Amniotic epithelial cell (primary cell): ENCODE measurements at regions not wholly inside any gene's neighbourhood (a gene's known extent, or its start where the extent isn't known, plus 50 kb on each side); places are given as distances from the start of the nearest gene placed in this dataset.
A peak's percentile ranks its signal among the peaks of the same experiment; 100 is the strongest.

ENCODE experiments used
- DNase-seq: peaks from one replicate; pipeline ENCODE4 v3.0.0-alpha.2; 2010; ENCODE audit warnings: low read depth

GRCh38 chr3:159845737-159846136 lies 142.9 kb upstream of the IL12A start:
- DNase-seq, result no peak

- DNase-seq, result no peak
These were observed 142.4 kb upstream of the IL12A start for GRCh38 chr3:159846255-159846654.

- no peak for DNase-seq
These were observed 140.1 kb upstream of the IL12A start for GRCh38 chr3:159848348-159849118.

- no peak for DNase-seq
These were observed 138.2 kb upstream of the IL12A start for GRCh38 chr3:159850481-159850880.

- DNase-seq, result no peak
These were observed 136.4 kb upstream of the IL12A start for GRCh38 chr3:159852266-159852665.

GRCh38 chr3:159852821-159853505 lies 135.7 kb upstream of the IL12A start:
- DNase-seq, result peak; percentile 68

GRCh38 chr3:159853506-159853864 lies 135.2 kb upstream of the IL12A start:
- no peak for DNase-seq

GRCh38 chr3:159854500-159855124 lies 134.0 kb upstream of the IL12A start:
- DNase-seq, result peak; percentile 98

- DNase-seq, result peak; percentile 38
These were observed 132.9 kb upstream of the IL12A start for GRCh38 chr3:159855599-159856346.

GRCh38 chr3:159856590-159857104 lies 132.0 kb upstream of the IL12A start:
- DNase-seq, result peak; percentile 15

- no peak for DNase-seq
These were observed 130.8 kb upstream of the IL12A start for GRCh38 chr3:159857840-159858239.

GRCh38 chr3:159858650-159859049 lies 130.0 kb upstream of the IL12A start:
- no peak for DNase-seq

- no peak for DNase-seq
These were observed 129.2 kb upstream of the IL12A start for GRCh38 chr3:159859424-159859823.

GRCh38 chr3:159859836-159860235 lies 128.8 kb upstream of the IL12A start:
- DNase-seq, result no peak

GRCh38 chr3:159860269-159861116 lies 128.1 kb upstream of the IL12A start:
- no peak for DNase-seq

GRCh38 chr3:159861369-159861987 lies 127.2 kb upstream of the IL12A start:
- no peak for DNase-seq

GRCh38 chr3:159865041-159865579 lies 123.5 kb upstream of the IL12A start:
- no peak for DNase-seq

GRCh38 chr3:159866201-159866746 lies 122.4 kb upstream of the IL12A start:
- DNase-seq, result no peak

GRCh38 chr3:159867372-159867771 lies 121.3 kb upstream of the IL12A start:
- DNase-seq, result no peak

GRCh38 chr3:159870723-159871122 lies 117.9 kb upstream of the IL12A start:
- no peak for DNase-seq
